ENCODE measurements at regions not wholly inside any gene's neighbourhood (a gene's known extent, or its start where the extent isn't known, plus 50 kb on each side); places are given as distances from the start of the nearest gene placed in this dataset.

DNA sequence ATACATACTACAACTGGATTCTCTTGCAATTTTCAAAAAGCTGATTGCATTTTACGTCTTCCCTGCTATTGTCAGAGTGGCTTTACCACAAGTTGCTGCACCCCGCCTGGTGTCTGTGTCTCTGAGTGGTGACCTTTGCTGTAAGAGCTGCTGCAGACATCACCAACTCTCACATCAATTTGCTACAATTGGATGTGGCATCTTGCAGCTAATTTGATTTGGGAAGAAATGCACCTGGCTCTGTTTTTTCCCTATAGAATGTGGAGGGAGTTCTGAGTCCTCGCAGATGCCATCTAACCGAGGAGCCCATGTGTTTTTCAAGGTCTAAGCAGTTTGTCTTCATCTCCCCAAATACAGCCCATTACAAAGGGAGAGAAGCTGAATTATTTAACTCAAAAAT, 73.8 kb upstream of the PHOX2B start:
- TF ChIP-seq, protein P1, sequence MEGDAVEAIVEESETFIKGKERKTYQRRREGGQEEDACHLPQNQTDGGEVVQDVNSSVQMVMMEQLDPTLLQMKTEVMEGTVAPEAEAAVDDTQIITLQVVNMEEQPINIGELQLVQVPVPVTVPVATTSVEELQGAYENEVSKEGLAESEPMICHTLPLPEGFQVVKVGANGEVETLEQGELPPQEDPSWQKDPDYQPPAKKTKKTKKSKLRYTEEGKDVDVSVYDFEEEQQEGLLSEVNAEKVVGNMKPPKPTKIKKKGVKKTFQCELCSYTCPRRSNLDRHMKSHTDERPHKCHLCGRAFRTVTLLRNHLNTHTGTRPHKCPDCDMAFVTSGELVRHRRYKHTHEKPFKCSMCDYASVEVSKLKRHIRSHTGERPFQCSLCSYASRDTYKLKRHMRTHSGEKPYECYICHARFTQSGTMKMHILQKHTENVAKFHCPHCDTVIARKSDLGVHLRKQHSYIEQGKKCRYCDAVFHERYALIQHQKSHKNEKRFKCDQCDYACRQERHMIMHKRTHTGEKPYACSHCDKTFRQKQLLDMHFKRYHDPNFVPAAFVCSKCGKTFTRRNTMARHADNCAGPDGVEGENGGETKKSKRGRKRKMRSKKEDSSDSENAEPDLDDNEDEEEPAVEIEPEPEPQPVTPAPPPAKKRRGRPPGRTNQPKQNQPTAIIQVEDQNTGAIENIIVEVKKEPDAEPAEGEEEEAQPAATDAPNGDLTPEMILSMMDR (IDR thresholded peaks at IDR 0.05) = no peak

DNA sequence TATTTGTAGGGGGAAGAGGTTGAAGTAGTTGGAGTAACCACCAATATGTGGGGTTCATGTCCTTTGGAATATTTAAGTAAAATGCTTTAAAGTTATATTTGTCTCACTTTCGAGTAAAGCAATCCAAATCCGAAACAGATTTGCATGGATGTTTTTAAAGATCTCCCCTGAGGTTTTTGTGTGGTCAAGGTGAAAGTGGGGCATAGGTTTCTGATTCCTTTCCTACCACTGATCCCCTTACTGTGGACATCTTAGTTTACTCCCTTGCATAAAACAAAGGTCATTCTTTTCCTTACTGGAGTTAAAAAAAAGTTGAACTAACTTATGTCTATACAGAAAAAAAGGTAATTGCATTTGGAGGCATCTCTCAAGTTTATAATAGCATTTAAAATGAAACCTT, 71.9 kb upstream of the PHOX2B start:
- TF ChIP-seq, protein P1 (IDR thresholded peaks at IDR 0.05) = no peak

DNA sequence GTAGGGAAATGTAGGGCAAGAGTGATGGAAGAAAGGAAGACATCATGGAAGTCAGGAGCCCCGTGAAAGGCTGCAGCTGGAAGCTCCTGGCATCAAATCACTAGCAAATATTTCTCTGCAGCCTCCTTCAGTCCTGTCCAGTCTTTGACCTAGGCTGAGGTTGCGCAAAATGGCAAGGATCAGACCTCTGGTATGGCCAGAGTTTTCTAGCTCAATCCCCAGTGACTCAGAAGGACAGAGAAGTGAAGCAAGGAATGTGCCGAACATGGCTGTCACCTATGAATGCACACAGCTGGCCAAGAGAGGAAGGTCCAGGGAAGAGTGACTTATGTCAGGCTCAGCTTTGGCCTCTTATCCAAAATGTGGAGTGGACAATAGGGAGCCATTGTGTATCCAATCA, 71.1 kb upstream of the PHOX2B start:
- TF ChIP-seq, protein P1 (IDR thresholded peaks at IDR 0.05) = no peak

DNA sequence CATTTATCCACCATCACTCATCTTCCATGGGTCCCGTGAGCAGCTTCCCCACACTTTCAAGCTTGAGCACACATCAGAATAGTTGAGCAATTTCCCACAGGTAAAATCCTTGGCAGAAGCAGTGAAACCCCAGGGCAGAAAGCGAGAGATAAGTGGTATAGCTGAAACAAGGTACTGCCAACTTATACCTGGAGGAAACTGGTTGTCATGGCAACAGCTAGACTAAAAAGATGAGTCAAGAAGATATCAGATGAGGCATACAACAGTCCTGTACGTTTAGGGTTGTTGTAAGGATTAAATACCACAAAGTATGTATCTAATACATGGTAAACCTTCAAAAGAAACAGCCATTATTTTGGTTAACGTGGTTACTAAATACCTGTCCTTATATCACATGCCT, 66.9 kb upstream of the PHOX2B start:
- TF ChIP-seq, protein P1 (IDR thresholded peaks at IDR 0.05) = no peak

DNA sequence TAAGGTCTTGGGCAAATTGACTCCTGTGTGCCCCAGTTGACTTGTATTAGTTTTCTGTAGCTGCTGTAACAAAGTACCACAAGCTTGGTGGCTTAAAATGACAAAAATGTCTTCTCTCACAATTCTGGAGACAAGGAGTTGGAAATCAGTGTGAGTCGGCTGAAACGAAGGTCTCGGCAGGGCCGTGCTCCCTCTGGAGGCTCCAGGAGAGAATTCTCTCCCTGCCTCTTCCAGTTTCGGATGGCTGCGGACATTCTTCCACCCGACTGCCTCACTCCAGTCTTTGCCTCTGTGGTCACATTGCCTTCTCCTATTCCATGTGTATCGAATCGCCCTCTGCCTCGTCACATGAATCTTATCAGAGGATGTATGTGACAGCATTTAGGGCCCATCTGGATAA, 66.0 kb upstream of the PHOX2B start:
- TF ChIP-seq, protein P1 (IDR thresholded peaks at IDR 0.05) = no peak

DNA sequence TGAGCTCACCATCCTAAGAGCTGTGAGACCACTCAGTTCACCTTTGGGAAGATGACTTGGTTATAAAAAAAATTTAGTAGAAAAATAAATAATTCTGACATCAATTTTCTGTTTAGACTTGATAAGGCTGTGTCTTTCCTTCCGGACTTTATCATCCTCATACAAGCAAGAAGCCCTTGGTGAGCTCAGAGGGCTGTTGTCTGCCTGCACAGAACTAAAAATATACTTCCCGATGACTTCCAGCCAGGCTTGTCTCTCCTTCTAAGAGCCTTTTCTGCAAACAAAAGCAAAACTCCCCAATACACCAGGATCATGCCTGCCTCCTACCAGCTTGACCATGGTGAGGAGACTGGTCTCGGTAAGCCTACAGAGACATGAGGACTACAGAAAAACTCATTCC, 58.3 kb upstream of the PHOX2B start:
- TF ChIP-seq, protein P1 (IDR thresholded peaks at IDR 0.05) = no peak

DNA sequence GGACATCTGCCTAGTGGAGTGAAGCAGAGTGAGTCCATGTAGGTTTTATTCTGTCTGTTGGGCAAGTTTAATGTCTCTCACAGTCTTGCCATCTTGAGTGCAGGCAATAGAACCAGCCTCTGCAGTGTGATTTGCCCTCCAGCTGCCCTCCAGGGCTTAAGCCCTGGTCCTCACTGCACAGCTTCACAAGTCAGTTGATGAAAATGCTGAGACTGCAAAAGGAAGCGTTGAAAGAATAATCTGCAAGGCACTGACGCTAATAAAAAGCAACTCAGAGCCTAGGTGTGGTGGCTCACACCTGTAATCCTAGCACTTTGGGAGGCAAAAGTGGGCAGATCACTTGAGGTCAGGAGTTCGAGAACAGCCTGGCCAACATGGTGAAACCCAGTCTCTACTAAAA, 54.1 kb upstream of the PHOX2B start:
- TF ChIP-seq, protein P1 (IDR thresholded peaks at IDR 0.05) = no peak

DNA sequence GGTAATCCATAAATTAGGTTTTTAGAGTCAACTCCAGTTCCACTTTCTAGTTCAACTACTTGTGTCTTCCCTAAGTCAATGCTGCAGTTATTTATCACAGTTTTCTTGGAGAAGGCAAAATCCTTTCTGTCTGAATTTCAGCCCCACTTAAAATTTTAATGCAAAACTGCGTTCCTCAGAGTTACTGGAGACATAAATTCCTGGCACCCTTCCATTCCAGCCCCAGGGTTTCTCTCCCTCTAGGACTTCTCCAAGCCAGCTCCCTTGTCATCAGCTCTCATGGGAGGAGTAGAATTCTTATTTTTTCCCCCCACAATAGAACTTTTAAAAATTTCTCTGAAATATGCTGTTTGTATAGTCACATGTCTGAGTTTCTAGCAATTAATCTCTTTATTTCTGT, 50.6 kb upstream of the PHOX2B start:
- TF ChIP-seq, protein P1 (IDR thresholded peaks at IDR 0.05) = no peak
